GM19239 (cell line): ENCODE measurements at regions not wholly inside any gene's neighbourhood (a gene's known extent, or its start where the extent isn't known, plus 50 kb on each side); places are given as distances from the start of the nearest gene placed in this dataset.

ENCODE experiments used
- DNase-seq: peaks from one replicate; pipeline ENCODE4 v3.0.0; 2011; ENCODE audit warnings: low spot score; ENCODE audit not compliant: insufficient read length
- FAIRE-seq: peaks from 2 replicates; lab custom pipeline; 2011; peaks lifted over from hg19 to GRCh38; lab: Jason Lieb, UNC

DNA sequence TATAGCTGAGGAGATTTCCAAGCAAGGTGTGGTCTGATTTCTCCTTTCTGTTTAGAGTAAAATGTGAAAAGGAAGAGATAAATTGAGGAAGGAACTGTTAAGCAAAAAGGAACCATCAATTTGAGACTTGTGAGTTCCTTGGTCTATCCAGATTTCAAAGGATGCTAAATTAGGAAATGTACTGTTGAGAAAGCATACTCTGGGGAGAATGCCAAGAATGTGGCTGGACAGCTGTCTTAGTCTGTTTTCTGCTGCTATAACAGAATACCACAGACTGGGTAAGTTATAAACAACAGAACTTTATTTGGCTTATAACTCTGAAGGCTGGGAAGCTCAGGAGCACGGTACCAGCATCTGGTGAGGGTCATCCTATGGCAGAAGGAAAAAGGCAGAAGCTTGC lies 1097.2 kb downstream of the TDRD15 start:
- FAIRE-seq, result no peak
- DNase-seq, result no peak

GRCh38 chr2:22238967-22239366 lies 1115.2 kb downstream of the TDRD15 start:
- DNase-seq (no peak), FAIRE-seq (no peak)

DNA sequence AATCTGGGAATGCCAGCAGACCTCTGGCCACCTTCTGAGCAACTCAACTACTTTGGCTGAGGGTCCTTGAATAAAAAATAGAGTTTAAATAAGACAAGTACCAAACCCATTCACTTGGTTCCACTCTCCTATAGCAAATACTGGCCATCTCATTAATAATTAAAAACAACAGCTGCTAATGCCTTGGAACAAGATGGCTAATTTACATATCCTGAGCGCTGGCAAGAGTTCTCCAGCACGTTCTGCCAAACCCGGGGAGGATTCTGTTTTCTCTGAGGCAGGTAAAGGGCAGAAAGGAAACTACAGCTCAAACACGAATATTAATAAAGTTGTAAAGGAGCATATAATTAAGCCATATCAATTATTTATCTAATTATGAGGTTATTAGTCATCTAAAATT lies 1123.7 kb downstream of the TDRD15 start:
- DNase-seq (no peak), FAIRE-seq (no peak)

GRCh38 chr2:22248851-22249250 lies 1125.1 kb downstream of the TDRD15 start:
- DNase-seq (no peak), FAIRE-seq (no peak)

DNA sequence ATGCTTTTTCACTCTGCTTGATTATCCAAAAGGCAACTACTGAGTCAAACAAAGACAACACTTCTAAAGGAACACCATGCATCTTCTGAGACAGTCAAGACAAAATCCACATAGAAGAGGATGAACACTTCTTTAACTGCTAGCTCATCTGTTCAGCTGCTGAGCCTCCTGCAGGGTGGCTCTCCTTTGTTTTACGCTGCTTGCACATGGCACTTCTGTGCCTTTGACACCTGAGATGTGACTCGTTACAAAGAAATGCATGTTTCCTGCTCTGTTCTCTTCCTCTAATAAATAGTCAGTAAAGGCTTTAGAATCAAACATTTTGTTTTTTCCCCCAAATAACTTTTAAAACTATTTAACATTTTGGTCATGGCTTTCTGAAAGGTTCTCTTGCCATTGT lies 1129.4 kb downstream of the TDRD15 start:
- DNase-seq, result no peak
- FAIRE-seq, result no peak

GRCh38 chr2:22261165-22261564 lies 1123.8 kb upstream of the KLHL29 start:
- FAIRE-seq, result no peak
- no peak for DNase-seq

DNA sequence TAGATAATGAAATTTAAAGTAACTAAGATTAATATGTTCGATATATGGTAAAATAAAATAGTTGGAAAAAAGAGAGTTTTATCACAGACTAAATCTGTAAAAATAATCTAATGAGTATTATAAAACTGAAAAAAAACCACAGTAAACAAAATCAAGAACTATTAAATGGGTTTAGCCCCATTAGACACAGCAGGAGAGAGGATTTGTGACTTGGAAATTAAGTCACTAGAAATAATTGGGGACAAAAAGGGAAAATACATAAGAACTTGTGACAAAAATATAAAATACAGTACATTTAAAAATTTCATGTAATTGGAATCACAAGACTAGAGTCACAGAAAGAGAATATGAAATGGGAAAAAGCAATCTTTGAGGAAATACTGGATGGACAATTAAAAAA lies 1114.6 kb upstream of the KLHL29 start:
- FAIRE-seq (no peak), DNase-seq (no peak)

- DNase-seq (no peak), FAIRE-seq (no peak)
Observed at GRCh38 chr2:22273853-22274252, 1111.1 kb upstream of the KLHL29 start.

GRCh38 chr2:22274661-22275060 lies 1110.3 kb upstream of the KLHL29 start:
- no peak for DNase-seq
- no peak for FAIRE-seq

GRCh38 chr2:22276696-22277095 lies 1108.3 kb upstream of the KLHL29 start:
- FAIRE-seq (no peak), DNase-seq (no peak)

DNA sequence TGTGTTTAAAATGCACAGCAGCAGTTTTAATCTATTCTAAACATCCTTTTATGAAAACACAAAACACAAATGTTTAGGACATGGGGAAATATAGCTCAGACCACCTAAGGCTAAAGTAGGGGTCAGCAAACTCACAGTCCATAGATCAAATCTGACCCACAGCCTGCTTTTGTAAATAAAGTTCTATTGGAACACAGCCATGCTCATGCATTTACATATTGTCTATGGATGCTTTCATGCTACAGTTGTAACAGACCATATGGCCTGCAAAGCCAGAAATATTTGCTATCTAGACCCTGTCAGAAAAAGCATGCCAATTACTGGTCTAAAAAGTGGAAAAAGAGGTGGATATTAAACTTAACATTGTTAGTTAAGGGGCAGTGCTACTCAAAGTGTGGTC lies 1105.4 kb upstream of the KLHL29 start:
- FAIRE-seq (no peak), DNase-seq (no peak)

- FAIRE-seq, result no peak
- no peak for DNase-seq
Observed at GRCh38 chr2:22281033-22281432, 1103.9 kb upstream of the KLHL29 start.

DNA sequence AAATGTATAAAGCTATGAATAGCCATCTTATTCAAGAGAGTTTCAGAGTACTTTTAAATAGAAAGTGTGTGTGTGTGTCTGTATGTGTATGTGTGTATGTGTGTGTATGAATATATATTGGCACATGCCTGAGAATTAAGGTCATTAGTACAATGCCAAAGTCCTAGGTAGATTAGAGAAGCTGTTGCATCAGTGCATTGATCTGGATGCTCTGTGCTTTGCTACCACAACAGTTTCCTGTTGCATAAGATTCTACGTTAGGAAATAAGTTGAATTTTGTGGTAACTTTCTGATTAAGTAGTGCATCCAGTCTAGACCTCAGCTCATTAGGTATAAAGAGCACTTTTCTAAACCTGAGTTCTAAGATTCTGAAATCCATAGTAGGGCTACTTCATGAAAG lies 1102.8 kb upstream of the KLHL29 start:
- FAIRE-seq (no peak), DNase-seq (no peak)

DNA sequence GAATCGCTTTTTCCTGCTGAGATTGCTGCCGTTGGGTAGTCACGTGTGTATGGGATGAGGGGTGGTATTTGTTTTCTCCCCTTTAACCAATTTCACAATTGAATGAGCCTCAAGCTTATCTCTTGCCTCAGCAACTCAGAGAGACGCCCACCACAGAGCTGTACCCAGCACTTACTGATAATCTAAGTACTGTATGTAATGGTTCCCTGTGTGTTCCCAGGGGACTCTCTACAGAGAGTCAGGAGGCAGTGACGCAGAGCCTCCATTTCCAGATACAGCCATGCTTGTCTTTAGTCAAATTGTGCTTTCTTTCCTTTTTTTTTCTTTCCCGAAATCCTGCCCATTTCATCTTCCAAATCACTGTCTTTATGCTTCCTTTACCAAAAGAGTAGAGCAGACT lies 1102.1 kb upstream of the KLHL29 start:
- FAIRE-seq, result no peak

DNA sequence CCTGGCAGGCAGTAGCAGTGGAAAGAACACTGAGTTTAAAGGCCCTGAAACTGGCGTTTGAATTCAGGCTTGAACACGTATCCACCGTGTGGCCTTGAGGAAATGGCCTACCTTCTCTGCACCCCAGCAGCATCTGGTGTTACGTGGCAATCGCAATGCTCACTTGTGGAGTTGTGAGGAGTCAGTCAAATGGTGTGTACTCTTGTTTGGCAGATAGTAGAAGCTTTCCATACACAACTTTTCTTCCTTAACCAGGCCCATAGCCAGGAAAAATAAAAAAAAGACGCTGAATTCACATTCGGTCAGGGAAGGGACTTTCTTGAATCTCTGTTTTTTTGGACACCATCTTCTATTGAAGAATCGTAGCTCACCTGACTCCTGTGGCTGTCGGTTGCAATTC lies 1101.5 kb upstream of the KLHL29 start:
- DNase-seq (no peak), FAIRE-seq (no peak)

More for the DNA sequence above, 1102.1 kb upstream of the KLHL29 start:
- DNase-seq, result no peak

DNA sequence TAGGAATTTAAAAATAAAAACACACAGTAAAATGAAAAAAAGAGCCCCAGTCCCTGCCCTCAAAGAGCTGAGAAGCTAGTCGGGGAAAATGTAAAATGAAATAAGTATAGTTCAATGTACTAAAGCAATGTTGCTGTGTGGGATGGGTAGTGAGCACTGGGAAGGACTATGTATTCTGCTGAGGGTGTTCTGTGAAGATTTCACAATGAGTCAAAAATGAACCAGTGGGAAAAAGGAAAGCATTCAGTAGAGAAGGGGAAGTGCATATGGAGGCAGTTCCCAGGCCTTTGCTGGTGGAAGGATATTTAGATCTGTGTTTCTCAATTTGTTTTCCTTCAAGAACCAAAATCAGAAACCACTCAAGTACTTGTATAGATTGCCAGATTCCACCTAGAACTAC lies 1094.7 kb upstream of the KLHL29 start:
- DNase-seq, result no peak
- FAIRE-seq, result no peak

DNA sequence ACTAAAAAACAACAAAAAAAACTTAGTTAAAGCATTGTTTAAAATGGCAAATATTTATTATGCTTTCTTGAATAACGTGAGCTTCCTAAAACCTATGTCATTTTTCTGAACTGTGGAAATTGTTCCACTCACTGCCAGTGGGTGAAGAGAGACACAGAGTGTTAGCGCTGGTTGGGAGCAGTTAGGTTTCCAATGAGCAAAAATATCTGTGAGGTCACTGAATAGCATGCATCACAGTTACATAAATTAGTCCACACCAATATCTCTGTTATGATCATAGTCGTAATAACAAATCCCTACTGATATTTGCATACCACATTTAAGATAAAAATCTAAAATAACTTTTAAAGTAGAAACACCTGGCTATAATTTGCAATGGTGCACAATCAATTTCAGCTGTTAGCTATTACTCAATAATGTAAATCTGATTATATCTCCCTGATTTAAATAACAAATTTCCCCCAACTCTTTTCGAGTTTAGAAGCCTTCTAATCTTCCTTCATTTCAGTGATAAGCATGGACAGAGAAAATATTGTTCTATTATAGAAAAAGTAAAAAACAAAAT lies 1094.0 kb upstream of the KLHL29 start:
- FAIRE-seq (no peak), DNase-seq (no peak)

DNA sequence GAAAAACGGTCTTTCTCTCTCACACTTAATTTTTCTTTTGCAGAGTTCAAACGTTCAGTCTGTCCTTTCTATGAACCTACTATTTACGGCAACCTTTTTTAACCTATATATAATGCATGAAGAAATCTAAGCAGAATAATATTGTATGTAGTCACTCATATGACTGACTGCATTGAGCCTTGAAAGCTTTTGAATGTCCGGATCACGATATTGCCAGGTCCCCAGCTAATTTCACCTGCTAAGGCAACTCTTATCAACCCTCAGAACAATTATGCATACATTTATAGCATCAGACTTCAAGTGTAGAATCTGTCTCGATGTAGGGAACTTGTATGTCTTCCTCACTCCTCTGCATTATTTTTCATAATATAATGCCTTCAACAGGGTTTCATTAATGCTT lies 1083.8 kb upstream of the KLHL29 start:
- FAIRE-seq (no peak), DNase-seq (no peak)

GRCh38 chr2:22326250-22326649 lies 1058.7 kb upstream of the KLHL29 start:
- no peak for FAIRE-seq
- no peak for DNase-seq

DNA sequence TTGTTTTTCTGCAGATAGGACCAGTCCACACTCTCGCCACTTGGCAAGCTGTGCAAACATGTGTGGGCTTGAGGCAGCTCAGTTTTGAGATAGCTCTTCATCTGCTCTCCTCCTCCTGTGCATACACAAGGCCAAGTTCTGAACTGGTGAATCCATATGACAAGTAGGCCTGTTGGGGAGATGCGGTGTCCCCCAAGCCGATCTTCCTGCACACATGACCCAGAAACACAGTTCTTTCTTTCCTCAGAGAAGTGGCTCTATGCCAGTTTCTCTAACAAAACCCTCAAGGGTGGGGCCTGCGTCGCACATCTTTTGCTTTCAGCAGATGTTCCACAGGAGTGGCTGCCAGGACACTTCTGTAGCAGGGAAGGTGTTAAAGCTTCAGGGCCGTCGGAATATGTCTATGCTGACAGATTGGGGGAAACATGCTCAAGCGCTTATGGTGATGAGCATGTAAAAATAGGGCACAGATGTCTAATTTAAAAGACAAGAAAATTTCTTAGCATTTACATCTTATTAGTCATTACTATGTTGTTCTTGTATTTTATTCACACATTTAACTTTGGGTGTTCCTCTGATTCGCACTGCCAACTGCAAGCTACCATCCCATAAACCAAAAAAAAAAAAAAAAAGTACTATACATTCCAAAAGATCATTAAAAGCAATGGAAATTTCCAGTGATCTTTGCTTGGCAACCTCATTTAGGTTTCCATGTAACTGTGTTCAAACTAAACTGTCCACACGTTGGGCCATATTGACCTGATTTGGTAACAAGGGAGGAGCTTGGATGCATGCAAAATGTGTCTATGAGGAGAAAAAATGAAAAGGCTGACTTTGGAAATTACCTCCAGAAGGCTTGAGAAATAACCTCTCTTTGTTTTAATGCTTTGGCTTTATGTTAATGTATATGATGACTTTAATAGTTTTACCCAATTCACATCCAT lies 1055.5 kb upstream of the KLHL29 start:
- FAIRE-seq (no peak), DNase-seq (no peak)

DNA sequence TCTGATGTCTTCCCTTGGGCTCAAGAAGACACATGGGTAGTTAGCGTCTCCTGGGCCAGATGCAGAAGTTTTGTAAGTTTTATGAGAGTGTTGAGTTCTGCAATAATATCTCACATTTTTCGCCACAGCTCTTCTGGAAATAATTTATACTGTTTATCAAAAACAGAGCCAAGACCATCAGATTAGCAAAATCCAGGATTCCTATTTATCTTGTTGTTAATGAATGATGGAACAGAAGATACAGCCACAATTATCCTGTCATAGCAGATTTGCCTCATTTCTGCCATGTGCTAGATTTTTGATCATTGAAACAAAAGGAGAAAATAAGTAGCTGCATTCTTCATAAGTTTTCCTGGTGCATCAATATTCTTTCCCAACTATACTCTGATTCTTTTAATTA lies 1048.6 kb upstream of the KLHL29 start:
- no peak for DNase-seq
- no peak for FAIRE-seq

GRCh38 chr2:22340716-22341115 lies 1044.3 kb upstream of the KLHL29 start:
- no peak for DNase-seq
- FAIRE-seq, result no peak
